HG03280 (cell line): ENCODE measurements at regions not wholly inside any gene's neighbourhood (a gene's known extent, or its start where the extent isn't known, plus 50 kb on each side); places are given as distances from the start of the nearest gene placed in this dataset.

ENCODE experiments used
- ATAC-seq: cut with Tn5 transposase; IDR thresholded peaks from one replicate; pipeline ENCODE4 v1.9.1; 2021; ENCODE audit warnings: mild to moderate bottlenecking, moderate library complexity; ENCODE audit not compliant: unreplicated experiment

DNA sequence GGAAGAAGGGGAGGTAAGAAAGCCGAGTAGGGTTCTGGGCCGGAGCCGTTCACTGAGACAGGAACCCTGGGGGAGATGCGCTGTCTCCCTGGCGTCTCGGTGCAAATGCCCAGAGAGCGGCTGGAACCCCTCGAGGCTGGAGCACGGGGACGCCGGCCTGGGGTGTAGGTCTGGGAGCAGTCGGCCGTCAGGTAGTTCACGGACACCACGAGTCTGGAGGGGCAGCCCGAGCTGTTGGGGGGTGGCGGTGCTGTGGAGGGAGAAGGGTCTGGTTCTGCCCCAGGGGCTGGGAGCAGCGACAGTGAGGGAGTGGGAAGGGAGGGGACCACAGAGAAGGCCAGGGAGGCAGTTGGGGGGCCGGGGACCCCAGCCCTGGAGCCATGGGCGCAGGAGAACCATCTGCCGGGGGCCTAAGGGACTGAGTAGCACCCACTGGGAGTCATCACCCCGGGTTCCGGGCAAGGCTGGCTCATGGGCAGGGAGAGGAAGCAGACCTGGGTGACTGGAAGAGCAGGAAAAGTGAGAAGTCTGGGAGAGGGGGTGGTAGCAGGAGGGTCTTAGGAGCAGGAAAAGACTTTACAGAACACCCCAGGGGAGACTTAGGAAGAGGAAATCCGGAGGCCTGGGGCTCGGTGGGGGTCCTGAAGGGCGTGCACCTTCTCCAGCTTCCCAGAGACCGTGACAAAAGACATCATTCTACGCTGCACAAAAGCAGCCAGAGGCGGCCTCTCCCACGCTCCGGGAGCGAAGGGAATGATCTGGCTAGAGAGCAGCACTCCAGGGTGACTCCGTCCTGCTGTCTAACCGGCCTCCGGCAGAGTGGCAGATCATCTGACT is 173.1 kb upstream of the SOX1 start:
- no peak for ATAC-seq

- ATAC-seq: no peak
Observed at GRCh38 chr13:111895896-111896821, 170.8 kb upstream of the SOX1 start.

- ATAC-seq: no peak
Observed at GRCh38 chr13:111897178-111897845, 169.6 kb upstream of the SOX1 start.

DNA sequence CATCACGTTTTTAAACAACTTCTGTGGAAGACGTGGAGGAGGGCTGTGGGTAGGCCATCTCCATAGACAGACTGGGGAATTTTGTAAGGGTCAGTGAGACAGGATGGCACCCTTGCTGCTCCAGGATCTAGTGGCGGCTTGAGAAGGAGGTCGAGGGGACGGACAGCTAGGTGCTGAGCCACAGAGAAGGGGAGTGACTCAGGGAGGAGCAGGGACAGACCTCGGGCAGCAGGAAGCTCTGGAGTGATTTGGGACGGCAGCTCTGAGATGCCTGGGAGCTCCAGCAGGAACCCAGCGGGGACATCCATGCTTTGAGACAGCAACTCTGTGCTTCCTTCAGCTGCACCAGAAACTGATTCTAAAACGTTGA is 169.1 kb upstream of the SOX1 start:
- no peak for ATAC-seq

DNA sequence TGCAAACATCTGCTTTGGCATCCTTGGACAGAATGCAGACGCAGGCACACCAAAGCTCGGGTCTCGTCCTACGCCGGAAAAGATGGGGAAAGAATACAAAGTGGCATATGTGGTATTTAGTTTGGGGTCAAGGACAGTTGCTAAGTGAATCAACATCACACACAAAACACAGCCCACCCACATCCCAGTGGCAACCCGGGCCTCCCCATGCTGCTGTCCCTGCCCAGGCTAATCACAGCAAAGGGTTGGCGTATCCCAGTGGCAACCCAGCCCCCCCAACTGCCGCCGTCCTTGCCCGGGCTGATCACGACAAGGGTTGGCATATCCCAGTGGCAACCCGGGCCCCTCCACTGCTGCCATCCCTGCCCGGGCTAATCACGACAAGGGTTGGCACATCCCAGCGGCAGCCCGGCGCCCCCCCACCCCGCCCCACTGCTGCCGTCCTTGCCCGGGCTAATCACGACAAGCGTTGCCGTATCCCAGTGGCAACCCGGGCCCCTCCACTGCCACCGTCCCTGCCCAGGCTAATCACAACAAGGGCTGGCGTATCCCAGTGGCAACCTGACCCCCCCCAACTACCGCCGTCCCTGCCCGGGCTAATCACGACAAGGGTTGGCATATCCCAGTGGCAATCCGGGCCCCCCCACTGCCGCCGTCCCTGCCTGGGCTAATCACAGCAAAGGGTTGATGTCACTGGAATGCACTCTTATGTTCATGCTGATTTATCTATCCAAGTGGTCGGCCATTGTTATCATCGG is 167.8 kb upstream of the SOX1 start:
- no peak for ATAC-seq

GRCh38 chr13:111899714-111900389 is 167.1 kb upstream of the SOX1 start:
- no peak for ATAC-seq

DNA sequence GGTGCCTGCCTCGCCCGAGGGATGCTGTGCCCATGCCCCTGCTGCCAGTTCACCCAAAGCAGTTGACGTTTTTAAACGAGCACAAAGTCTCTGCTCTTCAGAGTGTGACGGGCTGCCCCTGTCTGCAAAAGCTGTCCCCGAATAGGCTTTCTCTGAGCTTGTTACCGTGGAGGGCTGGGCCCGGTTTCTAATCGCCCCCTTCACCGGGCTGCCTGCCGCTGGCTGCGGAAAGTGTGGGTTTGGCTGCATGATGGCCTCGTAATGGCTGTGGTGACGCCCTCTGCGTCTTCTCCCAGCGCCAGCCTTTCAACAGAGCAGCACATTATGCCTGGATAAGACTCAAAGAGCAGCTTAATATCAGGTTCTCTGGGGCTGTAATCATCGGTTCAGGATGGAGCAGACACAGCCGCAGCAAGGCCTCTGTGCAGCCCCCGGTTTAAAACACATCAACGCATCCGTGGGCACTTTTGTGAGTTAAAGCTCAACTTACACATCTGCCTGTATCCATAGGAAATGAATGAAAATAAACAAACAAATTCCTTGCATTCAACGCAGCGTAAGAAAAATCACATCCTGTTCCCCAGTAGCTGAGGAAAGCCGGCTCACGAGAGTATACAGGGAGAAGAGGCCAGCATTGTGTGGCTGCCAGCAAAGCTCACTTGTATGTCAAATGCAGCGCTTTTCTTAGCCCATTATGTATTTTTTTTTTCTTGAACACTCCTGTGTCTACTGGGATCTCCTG is 166.4 kb upstream of the SOX1 start:
- no peak for ATAC-seq

GRCh38 chr13:111901267-111901915 is 165.6 kb upstream of the SOX1 start:
- ATAC-seq: no peak

DNA sequence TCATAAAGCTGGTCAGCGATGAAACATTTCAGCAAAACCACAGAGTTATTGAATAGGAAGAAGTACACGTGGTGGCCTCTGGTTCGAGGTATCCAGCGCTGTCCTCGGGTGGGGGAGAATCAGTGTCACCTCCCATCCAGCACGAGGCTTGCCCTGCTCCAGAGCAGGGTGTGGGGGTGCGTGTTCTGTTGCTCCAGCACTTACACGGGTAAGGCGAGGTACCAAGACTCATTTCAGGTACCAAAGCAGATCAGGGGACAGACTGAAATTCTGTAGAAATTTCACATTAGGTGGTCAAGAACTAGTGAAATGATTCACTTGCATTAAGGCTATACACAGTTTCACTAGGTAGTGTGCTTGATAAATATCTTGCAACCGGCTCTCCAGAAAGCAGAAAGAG is 164.2 kb upstream of the SOX1 start:
- ATAC-seq: no peak

GRCh38 chr13:111903143-111903542 is 163.8 kb upstream of the SOX1 start:
- ATAC-seq: no peak

- no peak for ATAC-seq
Observed at GRCh38 chr13:111904166-111904565, 162.8 kb upstream of the SOX1 start.

- ATAC-seq: no peak
Observed at GRCh38 chr13:111904701-111905608, 162.0 kb upstream of the SOX1 start.

GRCh38 chr13:111905609-111905945 is 161.4 kb upstream of the SOX1 start:
- ATAC-seq: no peak

- no peak for ATAC-seq
Observed at GRCh38 chr13:111906306-111906705, 160.6 kb upstream of the SOX1 start.

DNA sequence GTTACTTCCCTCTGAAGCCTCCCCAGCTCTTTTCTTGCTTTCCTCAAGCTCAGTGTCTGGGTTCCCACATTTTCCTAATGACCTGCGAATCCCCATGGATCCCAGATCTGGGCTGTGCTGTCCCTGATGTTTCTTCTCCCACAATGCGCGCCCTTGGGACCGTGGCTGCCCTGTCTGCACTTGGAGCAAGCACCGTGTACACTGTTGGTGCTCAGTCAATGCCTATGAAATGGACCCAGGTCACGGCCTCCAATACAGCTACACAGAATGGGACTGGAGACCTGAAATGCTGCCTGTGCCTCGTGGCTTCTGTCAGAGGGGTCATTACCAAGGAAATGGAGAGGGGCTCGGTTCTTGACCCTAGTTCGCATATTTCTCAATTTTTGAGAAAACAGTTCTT is 160.1 kb upstream of the SOX1 start:
- no peak for ATAC-seq

GRCh38 chr13:111907341-111907880 is 159.5 kb upstream of the SOX1 start:
- ATAC-seq: no peak

- no peak for ATAC-seq
Observed at GRCh38 chr13:111908361-111908760, 158.6 kb upstream of the SOX1 start.

GRCh38 chr13:111908981-111909380 is 158.0 kb upstream of the SOX1 start:
- no peak for ATAC-seq
